ENCODE measurements at regions not wholly inside any gene's neighbourhood (a gene's known extent, or its start where the extent isn't known, plus 50 kb on each side); places are given as distances from the start of the nearest gene placed in this dataset.

DNA sequence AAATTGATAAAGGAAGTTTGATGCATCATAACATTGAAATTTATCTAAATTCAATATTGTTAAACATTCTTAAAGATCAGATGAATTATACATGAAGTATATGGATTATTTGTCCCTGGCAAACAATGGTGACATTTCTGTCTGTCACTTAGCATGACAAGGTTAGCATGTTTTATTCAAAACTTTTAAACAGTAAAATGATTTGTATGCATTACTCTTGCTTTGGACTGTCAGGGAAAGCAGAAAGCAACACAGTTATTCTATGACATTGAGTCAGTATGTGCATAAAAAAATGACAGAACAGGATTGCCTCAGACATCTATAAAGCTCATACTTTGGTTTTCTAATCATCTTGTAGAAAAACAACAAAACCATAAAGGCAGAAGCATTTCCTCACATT lies 193.7 kb downstream of the IZUMO3 start:
- CTCF ChIA-PET: interaction anchor here (0.7 kb wide), 1 partner anchor 26 kb away, joined by 3 read pairs; no protein-coding TSS in a partner anchor
- Histone ChIP-seq H3K36me3 (ENCODE audit: control insufficient read depth in 2 of 2, insufficient read depth in 1 of 2, low read length in 2 of 2) (no peaks in the 10 kb centered on the region), H3K4me1 (ENCODE audit: control insufficient read depth, insufficient read depth, low read length) (no peaks in the 10 kb centered on the region), H3K27ac (ENCODE audit: extremely low read depth, low read depth, low read length) (no peak overlapping the region), H3K4me3 (ENCODE audit: low read depth, low read length) (no peak overlapping the region), H3K9me3 (ENCODE audit: control insufficient read depth, insufficient read depth, low read depth, low read length) (no peaks in the 10 kb centered on the region)
- TF ChIP-seq ZNF16 (tag by site-specific recombination; IDR thresholded peaks at IDR 0.05; ENCODE audit: low read depth) (no peak), ZNF138 (tag by site-specific recombination; IDR thresholded peaks at IDR 0.05; ENCODE audit: borderline replicate concordance) (no peak), ZNF354C (tag by site-specific recombination; IDR thresholded peaks at IDR 0.05; ENCODE audit: borderline replicate concordance, low read depth) (no peak), ZNF2 (tag by site-specific recombination; IDR thresholded peaks at IDR 0.05) (no peak), GLI4 (tag by site-specific recombination; IDR thresholded peaks at IDR 0.05) (no peak), ZNF146 (tag by site-specific recombination; IDR thresholded peaks at IDR 0.05) (no peak), ZNF776 (tag by site-specific recombination; IDR thresholded peaks at IDR 0.05; ENCODE audit: borderline replicate concordance) (no peak), SCRT1 (tag by site-specific recombination; IDR thresholded peaks at IDR 0.05; ENCODE audit: borderline replicate concordance) (no peak), PRDM1 (tag by site-specific recombination; IDR thresholded peaks at IDR 0.05) (no peak), ZNF10 (tag by site-specific recombination; IDR thresholded peaks at IDR 0.05) (no peak), ZNF302 (tag by site-specific recombination; IDR thresholded peaks at IDR 0.05; ENCODE audit: low read depth) (no peak), ZNF777 (tag by site-specific recombination; IDR thresholded peaks at IDR 0.05; ENCODE audit: borderline replicate concordance) (no peak)
- TF ChIP-seq, protein P1, sequence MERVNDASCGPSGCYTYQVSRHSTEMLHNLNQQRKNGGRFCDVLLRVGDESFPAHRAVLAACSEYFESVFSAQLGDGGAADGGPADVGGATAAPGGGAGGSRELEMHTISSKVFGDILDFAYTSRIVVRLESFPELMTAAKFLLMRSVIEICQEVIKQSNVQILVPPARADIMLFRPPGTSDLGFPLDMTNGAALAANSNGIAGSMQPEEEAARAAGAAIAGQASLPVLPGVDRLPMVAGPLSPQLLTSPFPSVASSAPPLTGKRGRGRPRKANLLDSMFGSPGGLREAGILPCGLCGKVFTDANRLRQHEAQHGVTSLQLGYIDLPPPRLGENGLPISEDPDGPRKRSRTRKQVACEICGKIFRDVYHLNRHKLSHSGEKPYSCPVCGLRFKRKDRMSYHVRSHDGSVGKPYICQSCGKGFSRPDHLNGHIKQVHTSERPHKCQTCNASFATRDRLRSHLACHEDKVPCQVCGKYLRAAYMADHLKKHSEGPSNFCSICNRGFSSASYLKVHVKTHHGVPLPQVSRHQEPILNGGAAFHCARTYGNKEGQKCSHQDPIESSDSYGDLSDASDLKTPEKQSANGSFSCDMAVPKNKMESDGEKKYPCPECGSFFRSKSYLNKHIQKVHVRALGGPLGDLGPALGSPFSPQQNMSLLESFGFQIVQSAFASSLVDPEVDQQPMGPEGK (tag by site-specific recombination; IDR thresholded peaks at IDR 0.05): no peak
- TF ChIP-seq, protein P2, sequence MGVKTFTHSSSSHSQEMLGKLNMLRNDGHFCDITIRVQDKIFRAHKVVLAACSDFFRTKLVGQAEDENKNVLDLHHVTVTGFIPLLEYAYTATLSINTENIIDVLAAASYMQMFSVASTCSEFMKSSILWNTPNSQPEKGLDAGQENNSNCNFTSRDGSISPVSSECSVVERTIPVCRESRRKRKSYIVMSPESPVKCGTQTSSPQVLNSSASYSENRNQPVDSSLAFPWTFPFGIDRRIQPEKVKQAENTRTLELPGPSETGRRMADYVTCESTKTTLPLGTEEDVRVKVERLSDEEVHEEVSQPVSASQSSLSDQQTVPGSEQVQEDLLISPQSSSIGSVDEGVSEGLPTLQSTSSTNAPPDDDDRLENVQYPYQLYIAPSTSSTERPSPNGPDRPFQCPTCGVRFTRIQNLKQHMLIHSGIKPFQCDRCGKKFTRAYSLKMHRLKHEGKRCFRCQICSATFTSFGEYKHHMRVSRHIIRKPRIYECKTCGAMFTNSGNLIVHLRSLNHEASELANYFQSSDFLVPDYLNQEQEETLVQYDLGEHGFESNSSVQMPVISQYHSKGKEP (tag by site-specific recombination; IDR thresholded peaks at IDR 0.05): no peak
- TF ChIP-seq, protein P3, sequence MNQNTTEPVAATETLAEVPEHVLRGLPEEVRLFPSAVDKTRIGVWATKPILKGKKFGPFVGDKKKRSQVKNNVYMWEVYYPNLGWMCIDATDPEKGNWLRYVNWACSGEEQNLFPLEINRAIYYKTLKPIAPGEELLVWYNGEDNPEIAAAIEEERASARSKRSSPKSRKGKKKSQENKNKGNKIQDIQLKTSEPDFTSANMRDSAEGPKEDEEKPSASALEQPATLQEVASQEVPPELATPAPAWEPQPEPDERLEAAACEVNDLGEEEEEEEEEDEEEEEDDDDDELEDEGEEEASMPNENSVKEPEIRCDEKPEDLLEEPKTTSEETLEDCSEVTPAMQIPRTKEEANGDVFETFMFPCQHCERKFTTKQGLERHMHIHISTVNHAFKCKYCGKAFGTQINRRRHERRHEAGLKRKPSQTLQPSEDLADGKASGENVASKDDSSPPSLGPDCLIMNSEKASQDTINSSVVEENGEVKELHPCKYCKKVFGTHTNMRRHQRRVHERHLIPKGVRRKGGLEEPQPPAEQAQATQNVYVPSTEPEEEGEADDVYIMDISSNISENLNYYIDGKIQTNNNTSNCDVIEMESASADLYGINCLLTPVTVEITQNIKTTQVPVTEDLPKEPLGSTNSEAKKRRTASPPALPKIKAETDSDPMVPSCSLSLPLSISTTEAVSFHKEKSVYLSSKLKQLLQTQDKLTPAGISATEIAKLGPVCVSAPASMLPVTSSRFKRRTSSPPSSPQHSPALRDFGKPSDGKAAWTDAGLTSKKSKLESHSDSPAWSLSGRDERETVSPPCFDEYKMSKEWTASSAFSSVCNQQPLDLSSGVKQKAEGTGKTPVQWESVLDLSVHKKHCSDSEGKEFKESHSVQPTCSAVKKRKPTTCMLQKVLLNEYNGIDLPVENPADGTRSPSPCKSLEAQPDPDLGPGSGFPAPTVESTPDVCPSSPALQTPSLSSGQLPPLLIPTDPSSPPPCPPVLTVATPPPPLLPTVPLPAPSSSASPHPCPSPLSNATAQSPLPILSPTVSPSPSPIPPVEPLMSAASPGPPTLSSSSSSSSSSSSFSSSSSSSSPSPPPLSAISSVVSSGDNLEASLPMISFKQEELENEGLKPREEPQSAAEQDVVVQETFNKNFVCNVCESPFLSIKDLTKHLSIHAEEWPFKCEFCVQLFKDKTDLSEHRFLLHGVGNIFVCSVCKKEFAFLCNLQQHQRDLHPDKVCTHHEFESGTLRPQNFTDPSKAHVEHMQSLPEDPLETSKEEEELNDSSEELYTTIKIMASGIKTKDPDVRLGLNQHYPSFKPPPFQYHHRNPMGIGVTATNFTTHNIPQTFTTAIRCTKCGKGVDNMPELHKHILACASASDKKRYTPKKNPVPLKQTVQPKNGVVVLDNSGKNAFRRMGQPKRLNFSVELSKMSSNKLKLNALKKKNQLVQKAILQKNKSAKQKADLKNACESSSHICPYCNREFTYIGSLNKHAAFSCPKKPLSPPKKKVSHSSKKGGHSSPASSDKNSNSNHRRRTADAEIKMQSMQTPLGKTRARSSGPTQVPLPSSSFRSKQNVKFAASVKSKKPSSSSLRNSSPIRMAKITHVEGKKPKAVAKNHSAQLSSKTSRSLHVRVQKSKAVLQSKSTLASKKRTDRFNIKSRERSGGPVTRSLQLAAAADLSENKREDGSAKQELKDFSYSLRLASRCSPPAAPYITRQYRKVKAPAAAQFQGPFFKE (tag by site-specific recombination; IDR thresholded peaks at IDR 0.05; ENCODE audit: borderline replicate concordance): no peak
- TF ChIP-seq, protein P4, sequence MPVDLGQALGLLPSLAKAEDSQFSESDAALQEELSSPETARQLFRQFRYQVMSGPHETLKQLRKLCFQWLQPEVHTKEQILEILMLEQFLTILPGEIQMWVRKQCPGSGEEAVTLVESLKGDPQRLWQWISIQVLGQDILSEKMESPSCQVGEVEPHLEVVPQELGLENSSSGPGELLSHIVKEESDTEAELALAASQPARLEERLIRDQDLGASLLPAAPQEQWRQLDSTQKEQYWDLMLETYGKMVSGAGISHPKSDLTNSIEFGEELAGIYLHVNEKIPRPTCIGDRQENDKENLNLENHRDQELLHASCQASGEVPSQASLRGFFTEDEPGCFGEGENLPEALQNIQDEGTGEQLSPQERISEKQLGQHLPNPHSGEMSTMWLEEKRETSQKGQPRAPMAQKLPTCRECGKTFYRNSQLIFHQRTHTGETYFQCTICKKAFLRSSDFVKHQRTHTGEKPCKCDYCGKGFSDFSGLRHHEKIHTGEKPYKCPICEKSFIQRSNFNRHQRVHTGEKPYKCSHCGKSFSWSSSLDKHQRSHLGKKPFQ (tag by site-specific recombination; IDR thresholded peaks at IDR 0.05): no peak
- POLR2A ChIA-PET: no interaction called here
